Muscle of arm (tissue), 1 donor: ENCODE measurements at regions not wholly inside any gene's neighbourhood (a gene's known extent, or its start where the extent isn't known, plus 50 kb on each side); places are given as distances from the start of the nearest gene placed in this dataset.

ENCODE experiments used
- DNase-seq: peaks from one replicate; pipeline ENCODE4 v3.0.0-alpha.2; 2013

- DNase-seq, result no peak
Measured at GRCh38 chr9:109549386-109549785, 51.3 kb upstream of the PTPN3 start.

DNA sequence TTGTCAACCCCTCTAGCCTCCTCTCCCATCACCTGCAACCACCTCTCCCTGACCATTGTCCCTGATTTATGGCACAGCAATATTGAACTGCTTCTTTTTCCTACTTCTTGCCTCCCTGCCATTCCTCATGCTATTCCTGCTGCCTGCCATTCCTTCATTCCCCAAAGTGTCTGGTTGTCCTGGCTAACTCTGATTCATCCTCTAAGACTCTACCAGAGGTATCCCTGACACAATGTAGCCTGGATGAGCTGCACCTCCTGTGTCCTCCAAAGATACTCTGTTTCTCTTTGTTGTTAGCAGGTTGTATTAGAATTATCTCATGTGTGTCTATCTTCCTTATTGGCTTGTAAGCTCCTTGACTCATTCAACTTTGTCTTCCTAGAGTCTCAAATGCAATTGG is 53.5 kb upstream of the PTPN3 start:
- no peak for DNase-seq

GRCh38 chr9:109555215-109555614 is 57.1 kb upstream of the PTPN3 start:
- DNase-seq, result no peak

DNA sequence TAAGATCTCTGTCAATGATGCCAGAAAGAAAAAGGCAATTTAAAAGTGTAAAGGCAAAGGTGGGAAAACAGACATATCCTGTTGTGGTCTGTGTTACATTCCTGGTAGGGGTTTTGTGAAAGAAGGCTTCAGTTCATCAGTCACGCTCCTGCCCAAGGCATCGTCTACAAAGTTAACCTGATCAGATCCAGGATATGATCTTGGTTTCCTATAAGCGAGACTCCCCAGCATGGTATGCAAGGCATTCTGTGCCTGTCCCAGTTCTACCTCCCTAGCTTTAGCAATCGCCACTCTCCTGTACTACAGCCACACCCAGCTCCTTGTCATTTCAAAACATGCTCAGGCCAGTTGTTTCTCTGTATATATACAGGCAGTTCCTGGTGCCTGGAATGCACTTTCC is 58.0 kb upstream of the PTPN3 start:
- DNase-seq, result no peak

DNA sequence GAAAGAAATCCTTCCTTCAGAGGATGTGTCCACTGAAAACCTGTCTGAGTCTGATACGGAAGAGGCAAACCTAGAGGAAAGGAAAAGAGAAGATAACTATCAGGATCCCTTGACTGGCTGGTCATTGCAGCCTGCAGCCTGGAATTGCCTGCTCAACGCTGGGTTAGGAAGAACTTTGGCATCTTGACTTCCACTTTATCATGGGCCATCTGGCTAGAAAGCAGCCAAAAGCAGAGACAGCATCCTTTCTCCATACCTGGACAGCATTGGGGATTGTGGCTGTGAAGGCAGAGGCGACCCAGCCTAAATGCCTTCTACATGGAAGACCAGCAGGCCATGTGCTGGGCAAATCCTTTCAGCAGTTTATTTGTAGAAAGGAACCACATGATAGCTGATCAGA is 58.7 kb upstream of the PTPN3 start:
- DNase-seq, result no peak

DNA sequence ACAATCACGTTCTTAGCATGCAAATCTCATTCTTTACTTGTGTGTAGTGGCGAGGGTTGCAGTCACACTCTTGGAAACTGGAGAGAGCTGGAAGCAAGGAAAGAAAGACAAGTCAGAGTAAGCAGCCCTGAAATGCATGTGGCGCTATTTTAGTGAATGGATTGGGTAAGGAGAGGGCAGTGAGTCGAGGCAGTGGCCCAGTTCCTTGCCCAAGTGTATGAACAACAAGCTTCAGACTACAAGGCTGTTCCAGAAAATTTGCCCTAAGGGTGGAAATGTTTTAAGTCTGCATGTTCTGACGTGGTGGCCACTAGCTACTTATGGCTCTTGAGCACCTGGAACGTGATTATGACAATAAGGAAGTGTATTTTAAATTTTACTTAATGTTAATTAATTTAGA is 59.4 kb upstream of the PTPN3 start:
- DNase-seq, result no peak

DNA sequence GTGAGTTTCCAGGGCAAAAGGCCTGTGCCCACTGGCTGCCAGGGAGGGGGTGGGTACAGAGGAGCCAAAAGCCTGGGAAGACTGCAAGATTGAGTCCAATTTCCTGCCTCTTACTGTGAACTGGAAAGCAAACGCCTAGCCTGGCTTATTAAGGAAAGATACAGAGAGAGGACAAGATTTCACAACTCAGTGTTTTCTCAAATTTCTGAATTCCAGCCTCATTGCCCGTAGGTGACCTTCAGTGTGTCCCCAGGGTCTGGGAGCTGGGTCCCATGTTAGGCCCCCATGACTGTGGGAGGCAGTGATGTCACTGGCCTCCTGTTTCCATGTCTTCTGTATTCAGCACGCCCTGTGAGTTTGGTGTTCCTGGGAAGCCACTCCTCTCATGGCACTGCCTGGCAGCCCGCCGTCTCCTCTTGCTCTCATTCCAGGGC is 60.6 kb upstream of the PTPN3 start:
- no peak for DNase-seq

DNA sequence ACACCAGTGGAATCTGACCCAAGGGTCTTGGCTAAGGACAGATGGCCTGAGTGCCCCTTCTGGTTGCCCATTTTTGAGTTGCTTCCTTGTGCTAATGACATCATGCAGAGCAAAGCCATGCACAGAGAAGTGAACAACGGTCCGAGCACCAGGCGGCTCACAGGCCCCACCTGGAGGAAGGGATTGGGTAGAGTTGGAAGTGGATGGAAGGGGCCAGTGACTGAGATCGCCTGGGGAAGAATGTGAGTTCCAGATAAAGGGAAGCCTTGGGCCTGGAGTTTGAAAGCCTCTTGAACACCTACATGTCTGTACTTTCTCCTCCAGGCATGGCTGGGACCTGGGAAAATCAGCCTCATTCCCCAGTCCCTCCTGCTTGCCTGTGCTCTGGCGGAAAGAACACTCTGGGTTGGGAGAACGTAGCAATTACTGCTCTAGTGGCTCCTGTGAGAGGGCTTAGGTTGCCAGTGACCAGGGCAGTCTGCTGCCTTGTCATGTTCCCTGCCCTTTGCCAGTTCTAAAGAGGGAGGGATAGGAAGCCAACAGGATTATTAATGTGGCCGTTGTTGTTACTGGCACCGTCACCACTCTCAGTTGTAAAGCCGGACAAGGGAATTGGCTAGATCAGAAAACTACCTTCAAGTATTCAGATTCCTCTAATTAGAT is 62.5 kb upstream of the PTPN3 start:
- no peak for DNase-seq

GRCh38 chr9:109561137-109561536 is 63.0 kb upstream of the PTPN3 start:
- no peak for DNase-seq

DNA sequence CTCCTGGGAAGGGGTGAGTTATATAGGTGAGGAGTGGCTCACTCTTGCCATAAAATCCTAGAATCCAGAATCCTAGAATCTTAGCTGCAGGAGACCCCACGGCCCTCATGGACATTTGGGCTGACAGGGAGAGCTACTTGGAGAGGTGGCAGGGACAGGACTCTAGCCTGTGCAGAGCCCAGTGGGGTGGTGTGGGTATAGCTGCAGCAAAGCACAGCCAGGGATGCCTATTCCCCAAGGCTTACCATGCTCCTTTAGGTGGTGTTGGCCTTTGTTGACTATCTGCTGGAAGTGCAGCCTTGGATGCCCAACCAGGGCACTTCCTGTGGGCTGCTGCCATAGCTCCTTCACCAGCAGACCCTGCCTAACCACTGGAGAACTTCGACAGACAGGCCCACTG is 70.0 kb upstream of the PTPN3 start:
- no peak for DNase-seq

- DNase-seq, result no peak
Measured at GRCh38 chr9:109568568-109569210, 70.6 kb upstream of the PTPN3 start.

DNA sequence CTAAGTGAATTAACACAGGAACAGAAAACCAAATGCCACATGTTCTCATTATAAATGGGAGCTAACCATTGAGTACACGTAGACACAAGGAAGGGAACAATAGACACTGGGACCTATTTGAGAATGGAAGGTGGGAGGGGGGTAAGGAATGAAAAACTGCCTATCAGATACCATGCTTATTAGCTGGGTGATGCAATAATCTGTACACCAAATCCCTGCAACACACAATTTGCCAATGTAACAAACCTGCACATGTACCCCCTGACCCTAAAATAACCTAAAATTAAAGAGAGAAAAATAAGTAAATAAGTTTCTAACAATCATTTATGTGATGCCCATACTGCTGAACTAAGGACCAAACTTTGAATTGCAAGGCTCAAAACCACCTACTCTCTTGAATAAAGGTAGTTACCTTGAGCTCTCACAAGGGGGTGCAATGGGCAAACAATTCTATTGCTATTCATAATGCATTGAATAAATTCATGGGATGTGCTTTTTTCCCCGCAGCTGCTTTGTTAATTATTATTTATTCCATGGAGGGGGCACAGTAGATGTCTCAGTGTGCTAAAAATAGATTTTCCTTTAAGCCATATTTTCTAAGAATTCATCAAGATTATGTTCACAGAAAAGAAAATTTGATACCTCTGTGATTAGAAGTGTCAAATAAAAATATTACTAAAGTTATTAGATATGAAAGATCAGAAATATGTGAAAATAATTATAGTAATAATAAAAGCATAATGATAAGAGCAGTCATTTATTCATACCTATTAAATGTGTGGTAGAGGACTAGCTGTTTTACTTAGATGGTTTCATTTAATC is 76.2 kb upstream of the PTPN3 start:
- peak; percentile 68 for DNase-seq

GRCh38 chr9:109576762-109577161 is 78.7 kb upstream of the PTPN3 start:
- DNase-seq, result no peak

GRCh38 chr9:109579191-109579948 is 81.3 kb upstream of the PTPN3 start:
- no peak for DNase-seq

DNA sequence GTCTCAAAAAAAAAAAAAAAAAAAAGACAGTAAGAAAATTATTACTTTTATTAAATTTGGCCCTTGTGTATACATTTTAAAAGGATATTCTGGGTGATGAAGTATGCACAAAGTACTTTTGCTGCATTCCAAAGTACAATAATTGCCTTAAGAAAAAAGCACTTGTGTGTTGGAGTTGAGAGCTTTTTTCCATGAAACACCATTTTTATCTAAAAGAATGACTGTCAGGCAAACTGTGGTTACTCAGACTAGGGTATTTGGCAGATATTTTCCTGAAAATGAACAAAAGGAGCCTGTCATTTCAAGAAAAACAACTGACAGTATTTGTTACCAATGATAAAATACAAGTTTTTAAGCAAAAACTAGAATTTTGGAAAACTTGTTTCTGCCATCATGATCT is 84.3 kb upstream of the PTPN3 start:
- no peak for DNase-seq

DNA sequence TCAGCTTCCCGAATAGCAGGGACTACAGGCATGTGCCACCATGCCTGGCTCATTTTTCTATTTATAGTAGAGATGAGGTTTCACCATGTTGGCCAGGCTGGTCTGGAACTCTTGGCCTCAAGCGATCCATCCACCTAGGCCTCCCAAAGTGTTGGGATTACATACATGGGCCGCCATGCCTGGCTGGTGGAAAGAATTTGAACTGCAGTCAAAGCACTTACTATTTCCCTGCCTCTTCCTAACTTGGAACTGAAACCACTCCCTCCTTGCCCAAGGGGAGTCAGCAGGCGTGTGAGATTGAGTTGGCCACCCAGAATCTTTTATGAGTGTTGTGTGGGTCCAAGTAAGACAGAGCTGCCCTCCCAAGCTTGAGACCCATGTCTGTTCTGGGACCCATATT is 86.1 kb upstream of the PTPN3 start:
- DNase-seq, result no peak

GRCh38 chr9:109585796-109586195 is 87.7 kb upstream of the PTPN3 start:
- no peak for DNase-seq

DNA sequence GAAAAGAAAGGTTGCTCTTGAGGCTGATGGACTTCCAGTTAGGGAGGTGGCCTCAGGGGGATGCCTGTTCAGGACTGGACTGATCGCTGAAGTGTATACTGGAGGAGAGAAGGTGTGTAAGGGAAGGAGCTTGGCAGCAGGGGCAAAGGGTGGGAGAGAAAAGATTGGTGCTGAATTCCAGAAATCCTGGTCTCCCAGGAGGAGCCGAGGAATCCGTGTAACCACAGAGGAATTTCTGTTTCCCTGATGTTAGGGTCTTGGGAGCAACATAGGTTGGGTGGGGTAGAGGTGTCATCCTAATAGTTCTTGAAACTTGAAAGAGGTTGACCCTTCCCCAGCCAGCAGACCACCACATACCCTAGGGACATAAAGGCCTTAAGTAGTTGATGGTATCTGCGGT is 88.9 kb upstream of the PTPN3 start:
- no peak for DNase-seq

GRCh38 chr9:109588415-109588814 is 90.3 kb upstream of the PTPN3 start:
- DNase-seq, result no peak

DNA sequence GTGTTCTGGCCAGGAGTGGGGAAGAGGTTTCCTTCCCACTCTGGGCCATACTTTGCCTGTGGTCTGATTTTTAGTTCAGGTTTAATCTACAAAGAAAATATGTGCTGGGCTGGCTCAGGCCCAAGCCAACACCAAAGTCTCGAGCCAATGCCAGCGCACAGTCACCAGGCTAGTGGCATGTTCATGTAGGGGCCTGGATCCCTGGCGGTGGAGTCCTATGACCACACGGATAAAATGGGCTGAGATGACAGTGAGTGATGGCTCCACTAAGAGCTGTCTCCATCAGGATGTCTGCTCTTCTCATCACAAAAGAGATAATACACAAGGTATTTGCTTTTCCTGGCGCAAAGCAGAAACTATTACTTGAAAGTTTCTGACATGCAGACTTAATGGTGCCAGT is 92.9 kb upstream of the PTPN3 start:
- DNase-seq, result no peak

DNA sequence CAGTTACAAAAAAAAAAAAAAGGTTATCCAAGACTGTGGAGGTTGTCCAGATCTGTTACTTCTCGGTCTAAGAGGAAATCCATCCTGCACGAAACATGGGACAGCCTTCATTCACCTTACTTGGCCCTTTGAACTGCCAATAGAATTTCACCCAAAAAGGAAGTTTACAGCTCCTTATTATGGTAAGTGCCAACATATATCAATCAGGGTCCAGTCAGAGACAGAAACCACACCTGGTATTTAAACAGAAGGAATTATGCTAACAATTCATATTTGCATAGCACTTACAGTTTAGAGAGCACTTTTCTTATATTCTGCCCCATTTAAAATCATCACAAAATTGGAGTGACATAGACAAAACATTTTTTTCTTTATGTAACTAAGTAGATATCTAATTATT is 93.6 kb upstream of the PTPN3 start:
- DNase-seq, result no peak

GRCh38 chr9:109593612-109594011 is 95.5 kb upstream of the PTPN3 start:
- no peak for DNase-seq
